ENCODE measurements at regions not wholly inside any gene's neighbourhood (a gene's known extent, or its start where the extent isn't known, plus 50 kb on each side); places are given as distances from the start of the nearest gene placed in this dataset.

DNA sequence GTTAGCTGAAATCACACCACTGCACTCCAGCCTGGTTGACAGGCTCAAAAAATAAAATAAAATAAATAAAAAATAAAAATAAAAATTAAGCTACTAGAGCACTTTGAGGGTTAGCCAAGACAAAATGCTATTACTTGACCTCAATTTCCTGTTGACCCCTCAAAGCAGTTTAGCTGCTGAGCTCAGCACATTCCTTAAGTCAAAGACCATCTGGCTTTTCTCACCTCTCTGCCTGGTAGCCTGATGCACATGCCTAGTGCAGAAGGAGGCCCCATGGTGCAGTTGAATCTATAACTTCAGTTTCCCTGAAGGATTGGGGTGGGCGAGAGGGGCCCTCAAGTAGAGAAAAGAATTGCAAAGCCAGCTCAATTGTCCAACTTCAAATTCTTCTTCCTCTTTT lies 211.1 kb upstream of the GALNT17 start:
- TF ChIP-seq CTCF (IDR thresholded peaks at IDR 0.05) = no peak
- no peak for TF ChIP-seq POLR2A (IDR thresholded peaks at IDR 0.05)
